Spleen (tissue), 11 donors: ENCODE measurements at regions not wholly inside any gene's neighbourhood (a gene's known extent, or its start where the extent isn't known, plus 50 kb on each side); places are given as distances from the start of the nearest gene placed in this dataset.

ENCODE experiments used
- DNase-seq: peaks from one replicate; pipeline ENCODE4 v3.0.0-alpha.2; 2020
- H3K27ac ChIP-seq, 8 donors: fragments of 200-600 bp; sonication (generic) in 7 of 8; 1 replicate in 4 of 8; 2 replicates in 4 of 8; pipeline versions ENCODE4 v1.5.0 to v1.8.0; 2016 to 2021; ENCODE audit warnings: inconsistent platforms in 4 of 8, mild to moderate bottlenecking in 4 of 8, moderate library complexity in 1 of 8
- H3K27me3 ChIP-seq, 7 donors: fragments of 200-600 bp; sonication (generic) in 6 of 7; replicated peaks in 1 of 7; 1 replicate in 4 of 7; 2 replicates in 3 of 7; pipeline versions ENCODE4 v1.5.0 to v1.8.0; 2016 to 2021; ENCODE audit warnings: inconsistent platforms in 3 of 7, mild to moderate bottlenecking in 1 of 7
- H3K36me3 ChIP-seq, 6 donors: fragments of 200-600 bp; sonication (generic) in 5 of 6; 1 replicate in 4 of 6; 2 replicates in 2 of 6; pipeline versions ENCODE4 v1.5.0 to v1.8.0; 2016 to 2021; ENCODE audit warnings: inconsistent platforms in 2 of 6
- H3K4me1 ChIP-seq, 6 donors: fragments of 200-600 bp; sonication (generic) in 5 of 6; 1 replicate in 3 of 6; 2 replicates in 3 of 6; pipeline versions ENCODE4 v1.5.0 to v1.8.0; 2016 to 2021; ENCODE audit warnings: inconsistent platforms in 3 of 6
- H3K4me3 ChIP-seq, 8 donors: fragments of 200-600 bp; sonication (generic) in 7 of 8; 1 replicate in 4 of 8; 2 replicates in 4 of 8; pipeline versions ENCODE4 v1.5.0 to v1.8.0; 2016 to 2021; ENCODE audit warnings: inconsistent platforms in 4 of 8, mild to moderate bottlenecking in 4 of 8, moderate library complexity in 2 of 8
- H3K9me3 ChIP-seq, 8 donors: fragments of 200-600 bp; sonication (generic) in 7 of 8; 1 replicate in 4 of 8; 2 replicates in 4 of 8; pipeline versions ENCODE4 v1.5.0 to v1.8.0; 2016 to 2021; ENCODE audit warnings: inconsistent platforms in 4 of 8
- POLR2A ChIP-seq, 3 donors: fragments of 450-650 bp; IDR thresholded peaks; one replicate each; pipeline ENCODE4 v1.5.1; 2017; ENCODE audit warnings: antibody characterized with exemption in 3 of 3, mild to moderate bottlenecking in 1 of 3
- POLR2AphosphoS5 ChIP-seq, 3 donors: sonication (generic); formaldehyde crosslinking; IDR thresholded peaks; one replicate each; pipeline ENCODE4 v1.5.1; 2017; ENCODE audit warnings: antibody characterized with exemption in 3 of 3
- WGBS, 5 donors: extraction: QIAGEN DNeasy Blood & Tissue Kit in 3 of 5; methylation state at CpG; one replicate each; pipeline versions ENCODE4 v1.1.5 to v1.1.7; 2013 to 2018; 5-methylcytosine and 5-hydroxymethylcytosine counted together
- intact Hi-C: fragments of 100-400 bp; cut with DNase I; formaldehyde crosslinking; loops from one replicate; pipeline ENCODE4 v1.15.0; 2023; ENCODE audit warnings: low total_unique reads
- TF ChIP-seq, protein P1 (sequence below), 11 experiments: fragments of 200-600 bp in 7 of 11; fragments of 450-650 bp in 4 of 11; sonication (generic) in 4 of 11; IDR thresholded peaks in 8 of 11; conservative IDR thresholded peaks in 3 of 11; 1 replicate in 7 of 11; 2 replicates in 4 of 11; pipeline versions ENCODE4 v1.4.0 to v1.8.0; 2016 to 2021; ENCODE audit warnings: antibody characterized with exemption in 11 of 11, inconsistent platforms in 4 of 11, mild to moderate bottlenecking in 1 of 11
- donor health status: healthy with polysubstance abuse.
- donor health status: DM: no; HTN: no; CAD: no; lungs with moderate emphysema.
- donor health status: DM: no; HTN: no; CAD: no.
- donor health status: Bipolar disorder and iron deficiency.
- donor health status: healthy.
- donor health status: DM: no; HTN: no; CAD: no.
- donor health status: DM: yes; HTN: yes; CAD: no.

DNA sequence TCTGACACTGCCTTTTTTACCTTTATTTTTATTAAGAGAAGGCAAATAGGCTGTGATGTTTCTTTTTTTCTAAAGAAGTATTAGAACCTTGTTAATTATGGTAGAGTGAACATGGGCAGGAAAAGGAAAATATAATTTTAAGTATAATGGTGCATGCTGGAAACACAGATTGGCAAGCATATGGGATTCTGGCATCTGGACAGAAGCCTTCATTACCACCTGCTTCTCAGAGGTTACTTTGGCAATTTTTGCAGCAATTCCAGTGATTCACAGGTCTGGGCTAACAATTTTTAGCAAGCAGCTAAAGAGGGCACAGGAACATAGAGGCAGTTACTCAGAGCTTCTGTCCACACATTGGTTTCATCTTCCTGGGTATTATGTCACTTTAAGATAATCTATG is 258.3 kb downstream of the DIPK2A start:
- H3K27me3 ChIP-seq = no peaks in the 10 kb centered on the region
- TF ChIP-seq POLR2A (IDR thresholded peaks at IDR 0.05) (no peak), POLR2AphosphoS5 (IDR thresholded peaks at IDR 0.05) (no peak)
- TF ChIP-seq, protein P1, sequence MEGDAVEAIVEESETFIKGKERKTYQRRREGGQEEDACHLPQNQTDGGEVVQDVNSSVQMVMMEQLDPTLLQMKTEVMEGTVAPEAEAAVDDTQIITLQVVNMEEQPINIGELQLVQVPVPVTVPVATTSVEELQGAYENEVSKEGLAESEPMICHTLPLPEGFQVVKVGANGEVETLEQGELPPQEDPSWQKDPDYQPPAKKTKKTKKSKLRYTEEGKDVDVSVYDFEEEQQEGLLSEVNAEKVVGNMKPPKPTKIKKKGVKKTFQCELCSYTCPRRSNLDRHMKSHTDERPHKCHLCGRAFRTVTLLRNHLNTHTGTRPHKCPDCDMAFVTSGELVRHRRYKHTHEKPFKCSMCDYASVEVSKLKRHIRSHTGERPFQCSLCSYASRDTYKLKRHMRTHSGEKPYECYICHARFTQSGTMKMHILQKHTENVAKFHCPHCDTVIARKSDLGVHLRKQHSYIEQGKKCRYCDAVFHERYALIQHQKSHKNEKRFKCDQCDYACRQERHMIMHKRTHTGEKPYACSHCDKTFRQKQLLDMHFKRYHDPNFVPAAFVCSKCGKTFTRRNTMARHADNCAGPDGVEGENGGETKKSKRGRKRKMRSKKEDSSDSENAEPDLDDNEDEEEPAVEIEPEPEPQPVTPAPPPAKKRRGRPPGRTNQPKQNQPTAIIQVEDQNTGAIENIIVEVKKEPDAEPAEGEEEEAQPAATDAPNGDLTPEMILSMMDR (IDR thresholded peaks at IDR 0.05 in 8 of 11, conservative IDR thresholded peaks at IDR 0.05 in 3 of 11) = no peak
- H3K36me3 ChIP-seq = no peaks in the 10 kb centered on the region
- no peak overlapping the region for H3K4me3 ChIP-seq
- no peak for DNase-seq
- H3K4me1 ChIP-seq = no peaks in the 10 kb centered on the region
- intact Hi-C loops = no loop called here
- no peak overlapping the region for H3K27ac ChIP-seq
- no peaks in the 10 kb centered on the region for H3K9me3 ChIP-seq

DNA sequence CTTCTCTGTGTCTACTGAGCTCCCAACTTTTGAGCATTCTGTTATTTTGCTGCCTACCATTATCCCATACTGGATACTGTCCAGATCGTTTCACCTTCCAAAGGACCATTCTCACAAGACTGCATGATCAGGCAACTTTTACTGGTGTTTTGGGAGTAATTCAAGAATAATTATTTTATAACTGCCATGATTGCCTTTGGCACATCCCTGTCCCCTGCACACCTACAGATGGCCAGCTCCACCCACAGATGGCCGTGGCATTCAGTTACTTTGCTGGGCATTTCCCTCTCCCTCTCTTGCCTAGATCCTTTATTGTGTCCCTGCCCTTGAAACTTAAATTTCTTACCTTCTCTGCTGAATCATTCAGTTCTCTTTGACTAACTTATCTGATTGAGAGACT is 263.9 kb downstream of the DIPK2A start:
- no peak overlapping the region for H3K27ac ChIP-seq
- TF ChIP-seq, protein P1 (IDR thresholded peaks at IDR 0.05 in 8 of 11, conservative IDR thresholded peaks at IDR 0.05 in 3 of 11) = no peak
- TF ChIP-seq POLR2A (IDR thresholded peaks at IDR 0.05) (no peak), POLR2AphosphoS5 (IDR thresholded peaks at IDR 0.05) (no peak)
- no peaks in the 10 kb centered on the region for H3K36me3 ChIP-seq
- H3K4me1 ChIP-seq = no peaks in the 10 kb centered on the region
- no peaks in the 10 kb centered on the region for H3K27me3 ChIP-seq
- WGBS, 5 donors = 73 to 90% (median 86%) methylated on average over 2 of the region's 2 CpGs
- intact Hi-C loops = no loop called here
- no peaks in the 10 kb centered on the region for H3K9me3 ChIP-seq
- no peak for DNase-seq
- H3K4me3 ChIP-seq = no peak overlapping the region

DNA sequence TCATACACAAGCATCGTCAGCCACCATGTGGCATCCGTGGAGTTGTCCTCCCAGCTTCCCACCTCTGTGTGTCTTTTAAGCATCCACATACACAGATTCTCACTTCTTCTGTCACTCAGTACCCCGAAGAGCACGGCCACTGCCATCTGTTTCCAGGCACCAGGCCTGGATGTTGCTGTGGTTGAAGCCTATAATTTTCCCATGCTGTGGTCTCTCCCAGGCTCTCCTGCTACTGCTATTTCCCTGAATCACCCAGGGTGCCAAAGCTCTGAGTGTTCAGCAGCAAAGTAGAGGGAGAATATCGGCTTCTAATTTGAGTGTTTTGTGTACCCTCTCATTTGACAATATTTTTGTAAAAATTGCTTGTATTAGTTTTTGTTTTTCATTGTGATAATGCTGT is 265.7 kb downstream of the DIPK2A start:
- no peaks in the 10 kb centered on the region for H3K36me3 ChIP-seq
- no peak for DNase-seq
- 90 to 98% (median 92%) methylated on average over 5 of the region's 5 CpGs for WGBS, 5 donors
- H3K27me3 ChIP-seq = no peaks in the 10 kb centered on the region
- no peak overlapping the region for H3K4me3 ChIP-seq
- no peaks in the 10 kb centered on the region for H3K4me1 ChIP-seq
- H3K27ac ChIP-seq = no peak overlapping the region
- TF ChIP-seq POLR2AphosphoS5 (IDR thresholded peaks at IDR 0.05) (no peak), POLR2A (IDR thresholded peaks at IDR 0.05) (no peak)
- TF ChIP-seq, protein P1 (IDR thresholded peaks at IDR 0.05 in 8 of 11, conservative IDR thresholded peaks at IDR 0.05 in 3 of 11) = no peak
- intact Hi-C loops = no loop called here
- no peaks in the 10 kb centered on the region for H3K9me3 ChIP-seq

DNA sequence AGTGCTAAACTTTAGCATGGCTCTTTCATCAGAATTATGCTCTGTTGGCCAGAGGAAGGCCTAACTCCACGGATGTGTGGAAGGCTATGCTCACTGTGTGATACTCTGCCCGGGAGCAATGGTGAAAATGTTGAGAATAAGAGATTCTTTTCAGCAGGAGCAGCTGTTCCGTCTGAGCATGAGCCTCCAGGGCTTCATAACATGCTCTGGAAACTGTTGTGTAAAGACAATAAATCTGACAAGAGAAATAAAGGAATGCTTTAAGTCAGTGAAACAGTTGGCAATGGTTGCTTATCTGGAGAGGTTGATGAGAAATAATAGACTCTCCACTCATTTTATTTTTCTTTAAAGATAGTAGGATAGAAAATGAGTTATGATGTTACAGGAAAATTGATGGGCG is 269.8 kb downstream of the DIPK2A start:
- no peak for DNase-seq

More for the DNA sequence above, 269.8 kb downstream of the DIPK2A start:
- intact Hi-C loops = no loop called here
- no peak for TF ChIP-seq POLR2A (IDR thresholded peaks at IDR 0.05)
- no peak for TF ChIP-seq POLR2AphosphoS5 (IDR thresholded peaks at IDR 0.05)
- TF ChIP-seq, protein P1 (IDR thresholded peaks at IDR 0.05 in 8 of 11, conservative IDR thresholded peaks at IDR 0.05 in 3 of 11) = no peak
- Histone ChIP-seq H3K36me3 (no peaks in the 10 kb centered on the region), H3K4me3 (no peak overlapping the region), H3K9me3 (no peaks in the 10 kb centered on the region), H3K27ac (no peak overlapping the region), H3K27me3 (no peaks in the 10 kb centered on the region), H3K4me1 (no peaks in the 10 kb centered on the region)
- WGBS, 5 donors = 77 to 88% (median 80%) methylated on average over 4 of the region's 4 CpGs
